Stimulated activated CD4-positive, alpha-beta T cell treated with anti-CD3 and anti-CD28 coated beads, Interleukin-12 subunit alpha, Interleukin-12 subunit beta, amount 100 ng/mL, for 4 hours (primary cell): ENCODE measurements at regions not wholly inside any gene's neighbourhood (a gene's known extent, or its start where the extent isn't known, plus 50 kb on each side); places are given as distances from the start of the nearest gene placed in this dataset.

ENCODE experiments used
- DNase-seq: peaks from one replicate; pipeline ENCODE4 v3.0.0-alpha.2; 2020

DNA sequence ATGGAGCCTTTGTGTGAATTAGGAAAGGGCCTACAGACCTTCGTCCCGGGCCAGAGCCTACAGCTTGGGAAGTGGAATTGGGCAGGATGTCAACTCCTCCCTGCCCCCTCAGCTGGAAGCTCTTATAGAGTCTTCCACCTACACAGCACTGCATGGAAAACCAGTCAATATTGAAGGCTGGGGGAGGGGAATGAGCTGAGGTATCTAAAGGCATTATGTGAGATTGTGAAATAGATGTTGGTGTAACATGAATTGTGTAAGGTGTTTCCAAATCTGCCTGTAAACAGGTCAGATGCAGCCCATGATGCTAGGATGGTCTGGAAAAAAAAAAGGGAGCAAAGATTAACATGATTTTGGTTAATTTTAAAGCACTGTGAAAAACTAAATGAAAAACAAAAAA lies 433.5 kb upstream of the POU3F3 start:
- DNase-seq: no peak

DNA sequence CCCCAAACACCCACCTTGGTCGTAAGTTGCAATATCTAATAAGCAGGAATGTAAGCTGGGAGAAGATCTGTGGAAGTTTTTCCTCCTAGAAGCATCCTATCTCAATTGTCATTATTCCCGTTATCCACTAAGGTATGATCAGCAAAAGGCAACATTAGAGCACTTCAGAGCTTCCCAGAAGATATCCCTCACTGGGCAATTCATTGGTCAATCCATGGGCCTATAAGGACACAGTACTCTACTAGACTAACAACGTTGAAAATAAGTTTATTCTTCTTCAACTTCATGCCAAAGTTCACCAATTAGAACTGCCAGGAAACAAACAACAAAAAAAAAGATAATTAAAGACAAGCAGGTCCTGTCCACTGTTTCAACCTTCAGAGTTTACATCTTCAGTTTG lies 433.0 kb upstream of the POU3F3 start:
- DNase-seq: no peak

DNA sequence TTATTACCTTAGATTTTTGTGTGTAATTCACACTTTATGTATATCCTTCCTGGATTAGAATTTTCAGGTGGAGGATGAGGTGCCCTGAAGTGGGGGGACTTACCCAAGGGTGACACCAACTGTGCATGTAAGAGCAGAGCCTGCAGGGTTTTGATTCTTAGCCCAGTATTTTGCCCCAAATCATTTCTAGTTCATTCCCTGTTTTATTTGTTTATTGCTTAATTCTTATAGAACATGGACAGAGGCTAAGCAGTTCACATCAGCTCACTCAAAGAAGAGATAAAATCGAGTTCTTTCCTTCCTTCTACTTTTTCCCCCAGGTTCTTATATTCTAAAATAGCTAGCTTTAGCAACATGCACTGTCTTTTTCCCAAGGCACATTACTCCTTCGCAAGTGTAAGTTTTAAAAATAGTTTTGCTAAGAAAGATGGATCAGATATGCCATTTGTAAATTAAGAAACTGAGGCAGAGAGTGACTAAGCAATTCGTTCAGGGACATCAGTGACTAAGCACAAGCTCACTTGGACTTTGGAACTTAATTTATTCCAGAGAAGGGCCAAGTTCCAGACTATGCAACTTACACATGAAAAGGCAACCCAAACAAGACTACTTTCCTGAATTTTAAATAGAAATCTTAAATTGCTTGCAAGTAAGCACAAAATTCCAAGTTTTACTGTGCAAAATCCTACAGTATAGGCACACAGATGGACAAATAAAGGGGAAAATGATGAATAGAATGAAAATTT lies 427.9 kb upstream of the POU3F3 start:
- DNase-seq: no peak

DNA sequence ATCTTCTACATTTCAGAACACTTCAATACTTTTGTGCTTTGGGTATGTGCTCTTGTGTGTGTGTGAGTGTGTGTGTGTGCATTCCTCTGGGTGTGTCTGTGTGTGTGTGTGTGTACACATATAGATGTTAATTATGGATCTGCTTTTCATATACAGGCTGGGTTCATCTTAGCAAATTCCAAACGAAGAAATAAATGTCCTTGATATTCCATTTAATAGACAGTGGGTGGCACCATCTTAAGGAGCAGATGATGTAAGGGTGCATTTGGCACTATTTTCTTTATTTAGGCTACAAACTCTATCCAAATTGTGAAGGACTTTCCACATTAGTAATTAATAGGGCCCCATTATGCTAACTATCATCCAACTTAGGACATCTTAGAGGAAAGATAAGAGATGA lies 425.8 kb upstream of the POU3F3 start:
- no peak for DNase-seq

DNA sequence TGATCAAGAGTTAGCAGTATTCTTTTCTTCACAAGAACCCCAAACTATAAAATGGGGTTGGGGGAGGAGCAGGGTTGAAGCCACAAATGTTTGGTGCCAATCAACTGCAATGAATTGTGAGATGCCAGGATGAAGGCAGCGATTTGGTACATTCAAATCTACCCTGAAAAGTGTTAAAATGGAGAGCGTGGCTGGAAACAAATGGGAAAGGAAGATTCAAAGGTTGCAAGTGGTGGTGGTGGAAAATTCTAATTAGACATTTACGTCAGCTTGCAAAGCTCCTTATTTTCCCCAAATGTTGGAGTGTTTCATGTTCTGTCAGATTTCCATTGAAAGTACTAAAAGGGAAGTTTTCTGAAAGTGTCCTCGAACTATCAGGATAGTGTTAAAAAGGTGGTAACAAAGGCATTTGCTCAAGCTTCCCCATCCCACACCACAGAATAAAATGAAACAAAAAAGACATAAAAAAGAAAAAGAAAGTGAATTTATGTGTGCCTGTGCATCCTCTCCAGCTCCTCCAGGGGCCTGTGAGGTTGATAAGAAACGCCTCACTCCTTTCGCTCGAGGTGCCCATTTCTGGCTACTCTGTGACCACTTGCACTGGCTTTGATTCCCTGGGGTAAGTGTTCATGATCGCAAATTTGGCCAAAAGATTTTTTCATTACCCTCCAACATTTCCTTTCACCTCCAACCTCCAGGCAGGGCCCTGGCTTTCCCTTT lies 424.1 kb upstream of the POU3F3 start:
- no peak for DNase-seq

DNA sequence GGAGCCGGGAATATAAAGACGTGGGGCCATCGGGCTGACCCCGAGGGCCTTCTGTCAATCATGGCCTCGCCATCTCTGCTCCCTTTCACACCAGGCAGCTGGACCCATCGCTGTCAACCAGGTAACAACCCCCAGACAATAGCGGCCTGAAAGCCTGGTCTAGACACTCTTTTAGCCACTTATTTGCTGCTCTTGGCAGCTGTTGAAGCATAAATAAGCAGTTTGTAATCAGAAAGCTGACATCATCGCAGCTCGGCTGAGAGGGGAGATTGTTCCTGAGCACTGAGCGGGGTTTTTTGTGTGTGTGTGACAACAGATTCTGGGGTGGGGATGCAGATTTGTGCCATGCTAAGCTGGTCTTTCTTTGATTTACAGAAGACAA lies 423.6 kb upstream of the POU3F3 start:
- DNase-seq: no peak

DNA sequence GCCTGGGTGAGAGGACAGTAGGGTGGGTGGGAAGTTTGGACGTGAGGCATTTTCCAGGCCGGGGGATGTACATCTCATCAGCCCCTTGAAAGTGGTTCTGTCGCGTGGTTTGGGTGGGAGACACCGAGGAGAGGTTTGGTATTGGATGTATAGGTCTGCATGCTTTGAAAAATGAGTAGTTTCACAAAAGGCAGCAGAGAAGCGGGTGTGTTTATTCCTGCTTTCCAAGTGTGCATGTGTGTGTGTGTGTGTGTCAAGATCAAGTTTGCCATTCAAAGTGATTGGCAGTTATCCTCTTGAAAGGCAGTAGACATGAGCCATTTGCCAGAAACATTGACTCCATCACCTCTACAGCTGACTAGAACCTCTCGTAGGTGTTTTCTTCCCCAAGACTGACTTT lies 423.1 kb upstream of the POU3F3 start:
- no peak for DNase-seq

DNA sequence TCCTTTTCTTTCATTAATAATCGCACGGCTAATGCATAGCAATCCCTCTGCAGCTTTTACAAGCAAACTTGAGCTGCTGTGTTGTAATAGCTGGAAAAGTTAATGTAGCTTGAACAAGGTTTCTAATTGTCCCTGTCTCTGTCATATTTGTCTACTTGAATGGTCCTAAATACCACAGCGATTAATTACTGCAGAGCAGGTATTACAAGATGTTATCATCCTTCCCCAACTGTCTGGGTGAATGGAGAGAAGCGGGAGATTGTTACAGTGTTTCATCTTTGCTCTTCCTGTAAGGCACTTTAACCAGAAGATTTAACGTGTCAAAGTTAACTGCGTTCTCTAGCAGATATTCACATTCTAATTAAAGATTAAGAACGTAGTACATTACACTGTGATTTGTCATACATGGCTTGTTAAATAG lies 422.2 kb upstream of the POU3F3 start:
- DNase-seq: no peak

DNA sequence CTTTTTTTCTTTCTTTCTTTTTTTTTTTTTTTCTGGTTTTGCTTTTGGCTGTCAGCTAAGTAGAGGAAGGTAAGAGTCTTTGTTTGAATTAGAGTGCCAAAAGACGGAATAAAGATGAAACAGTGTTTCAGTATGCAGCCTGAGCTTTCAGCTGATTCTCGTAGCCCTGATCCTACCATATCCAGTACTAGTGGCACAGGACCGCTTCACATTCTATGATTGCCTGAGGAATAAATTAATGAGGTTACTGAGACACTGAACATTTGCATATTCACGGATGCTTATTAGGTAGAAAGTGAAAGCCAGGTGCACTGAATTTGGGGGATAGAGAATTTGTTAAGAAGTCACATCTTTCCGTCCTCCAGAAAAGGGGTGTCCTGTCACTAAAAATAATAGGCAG lies 421.5 kb upstream of the POU3F3 start:
- no peak for DNase-seq

DNA sequence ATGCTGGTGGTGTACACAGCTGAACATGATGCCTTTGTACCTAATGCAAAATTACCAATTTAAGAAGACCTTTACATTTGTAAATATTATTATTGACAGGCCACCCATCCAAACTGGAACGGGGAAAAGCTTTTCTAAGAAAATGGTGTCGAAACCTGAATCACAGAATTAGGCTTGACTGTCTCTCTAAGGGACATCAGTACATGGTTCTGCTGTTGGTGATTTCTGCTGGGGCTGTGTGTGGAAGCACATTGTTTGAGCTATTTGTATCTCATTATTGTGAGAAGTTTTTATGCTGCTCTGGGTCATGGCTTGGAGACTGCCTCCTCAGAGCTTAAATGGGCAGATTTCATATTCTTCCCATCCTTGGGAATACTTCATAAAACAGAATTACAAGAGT lies 420.9 kb upstream of the POU3F3 start:
- no peak for DNase-seq

DNA sequence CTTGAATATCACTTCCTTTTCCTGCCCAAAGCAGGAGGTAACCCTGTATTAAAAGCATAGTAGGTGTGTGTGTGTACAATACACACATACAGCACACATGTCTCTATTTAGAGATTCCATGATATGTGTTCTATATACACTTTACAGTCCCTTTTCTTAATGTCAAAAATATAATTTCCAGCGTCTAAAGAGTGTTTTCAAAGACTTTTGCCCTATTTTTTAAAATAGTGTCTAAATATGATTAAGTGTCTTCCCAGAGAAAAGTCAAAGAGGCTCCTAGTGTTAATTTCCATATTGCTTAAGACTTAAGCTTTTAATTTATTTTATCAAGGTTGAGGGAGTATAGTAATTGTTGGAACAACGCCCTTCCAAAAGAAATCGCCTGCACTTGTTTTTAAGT lies 420.3 kb upstream of the POU3F3 start:
- no peak for DNase-seq

DNA sequence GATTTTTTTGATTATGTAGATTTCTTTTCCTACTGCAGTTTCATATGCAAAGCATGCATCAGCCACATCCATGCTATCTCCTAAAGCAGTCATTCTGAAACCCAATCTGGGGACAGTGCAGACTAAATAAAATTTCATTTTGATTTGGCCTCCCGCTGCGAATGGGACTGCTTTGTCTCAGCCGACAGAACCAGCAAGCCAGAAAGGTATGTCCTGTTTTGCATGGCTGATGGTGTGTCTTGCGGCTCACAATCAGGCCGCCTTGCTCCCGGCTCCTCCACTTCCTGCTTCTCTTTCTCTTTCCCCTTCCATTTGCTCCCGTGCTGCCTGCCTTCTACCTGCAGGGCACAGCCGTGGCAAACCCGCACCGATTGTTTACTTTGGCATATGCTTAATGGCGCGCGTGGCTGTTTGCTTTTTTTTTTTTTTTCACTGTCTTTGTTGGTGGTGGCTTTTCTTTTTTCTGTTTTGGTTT lies 419.6 kb upstream of the POU3F3 start:
- no peak for DNase-seq

DNA sequence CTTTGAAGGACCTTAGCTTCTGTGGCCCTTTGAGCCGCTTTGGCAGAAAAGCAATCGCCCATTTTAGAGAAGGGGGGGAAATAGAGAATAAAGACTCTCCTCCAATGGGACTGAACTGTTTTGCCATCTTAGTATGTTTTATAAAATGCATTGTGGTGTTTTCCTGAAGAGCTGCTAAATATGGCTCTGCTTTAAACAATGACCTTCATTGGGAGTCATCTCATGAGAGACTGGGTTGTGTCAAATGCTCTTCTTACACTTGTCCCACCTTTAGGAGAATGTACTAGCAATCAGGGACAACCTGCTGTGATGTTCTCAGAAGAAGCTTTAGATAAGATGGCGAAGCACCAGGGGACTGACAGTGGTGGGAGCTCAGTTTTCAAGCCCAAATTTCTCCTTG lies 418.9 kb upstream of the POU3F3 start:
- no peak for DNase-seq

DNA sequence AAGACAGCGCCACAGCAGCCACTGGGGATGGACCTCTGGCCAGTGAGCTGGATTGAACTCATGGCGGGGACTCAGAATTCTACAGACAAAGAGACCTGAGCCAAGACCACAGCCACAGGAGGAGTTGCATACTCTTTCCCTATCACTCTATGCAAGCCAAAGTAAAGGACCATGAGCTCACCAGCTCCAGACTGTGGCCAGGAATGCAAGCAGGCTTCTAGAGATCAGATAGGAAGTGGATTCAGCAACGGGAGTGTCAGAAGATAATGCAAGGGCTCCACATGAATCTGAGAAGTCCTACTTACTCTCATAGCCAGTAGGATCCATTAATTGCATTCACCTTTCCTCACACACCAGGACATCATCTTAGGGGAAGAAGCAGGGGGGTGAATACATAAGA lies 415.4 kb upstream of the POU3F3 start:
- DNase-seq: no peak

DNA sequence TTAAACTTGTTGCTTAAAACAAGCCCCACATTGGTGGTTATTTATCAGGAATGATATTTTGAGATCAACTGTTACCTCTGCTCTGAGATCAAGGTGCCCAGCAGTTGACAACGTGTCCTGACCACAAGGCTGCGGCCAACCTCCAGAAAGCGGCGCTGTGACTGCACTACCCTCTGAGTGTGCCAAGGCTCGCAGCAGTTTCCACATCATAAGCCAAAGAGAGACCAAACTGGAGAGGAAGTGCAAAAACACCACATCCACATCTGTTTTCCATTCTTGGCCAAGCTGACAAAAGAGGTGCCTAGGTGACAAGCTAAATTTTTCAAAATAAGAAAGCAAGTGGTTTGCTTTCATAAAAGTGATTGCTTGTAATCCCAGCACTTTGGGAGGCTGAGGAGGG lies 410.8 kb upstream of the POU3F3 start:
- DNase-seq: no peak

DNA sequence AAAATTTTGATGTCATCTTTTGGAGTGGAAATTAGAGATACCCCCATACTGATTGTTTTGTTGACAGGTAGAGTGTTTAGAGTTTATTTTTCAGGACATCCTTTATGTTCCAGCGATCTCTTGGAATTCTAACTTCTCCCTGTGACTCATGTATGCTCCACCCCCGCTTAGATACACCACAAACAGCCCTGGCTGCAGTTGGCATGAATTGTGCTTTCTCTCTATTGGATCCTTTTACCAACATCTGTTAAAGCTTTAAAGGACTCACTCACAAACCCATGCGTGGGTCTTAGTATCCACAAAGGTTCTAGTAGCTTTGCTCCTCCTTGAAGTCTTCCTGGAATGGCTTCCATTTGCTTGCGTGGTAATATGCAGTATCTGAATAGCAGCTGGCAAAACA lies 409.5 kb upstream of the POU3F3 start:
- DNase-seq: no peak

DNA sequence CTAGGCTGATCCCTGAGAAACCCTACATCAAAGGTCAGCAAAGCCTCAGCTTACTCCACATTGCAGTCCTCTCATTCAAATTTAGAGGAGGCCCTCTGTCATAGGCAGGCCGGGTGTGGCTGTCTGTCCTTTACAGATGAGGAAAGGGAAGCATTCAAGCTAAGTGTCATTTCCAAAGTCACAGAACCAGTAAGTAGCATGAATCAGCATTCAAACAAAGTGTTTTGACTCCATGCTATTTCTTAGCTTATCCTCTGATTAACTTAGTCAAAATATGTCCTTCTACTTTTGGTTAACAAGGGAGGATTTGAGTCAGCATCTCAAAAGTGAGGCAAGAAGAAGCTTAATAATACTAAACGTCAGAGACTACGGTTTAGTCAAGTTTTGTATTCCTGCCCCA lies 409.0 kb upstream of the POU3F3 start:
- DNase-seq: no peak

DNA sequence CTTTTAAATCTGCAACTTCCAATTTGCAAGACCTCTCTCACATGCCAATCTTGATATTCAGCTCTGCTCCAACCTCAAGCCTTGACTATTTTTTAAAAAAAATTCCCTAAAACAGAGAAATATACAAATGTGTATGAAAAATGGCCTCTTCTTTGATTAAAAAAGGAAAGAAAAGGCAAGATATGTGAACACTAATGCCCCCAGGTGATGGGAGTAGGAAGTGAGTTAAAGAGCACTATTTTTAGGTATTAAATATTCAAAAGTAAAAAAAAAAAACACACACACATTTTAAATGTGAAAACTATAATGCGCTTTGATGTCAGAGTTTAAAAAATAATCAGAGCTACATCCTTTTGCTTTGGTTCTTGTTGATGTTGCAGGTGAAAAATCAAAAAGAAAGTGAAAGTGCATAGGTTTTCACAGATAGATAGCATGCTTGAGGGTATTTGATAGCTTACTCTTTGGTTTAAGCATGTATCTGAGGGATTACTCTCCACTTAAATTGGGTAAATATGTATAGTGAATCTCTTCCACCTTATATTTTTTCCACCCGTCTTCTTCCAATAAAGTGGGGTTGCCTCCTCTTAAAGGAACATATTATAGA lies 406.0 kb upstream of the POU3F3 start:
- no peak for DNase-seq

DNA sequence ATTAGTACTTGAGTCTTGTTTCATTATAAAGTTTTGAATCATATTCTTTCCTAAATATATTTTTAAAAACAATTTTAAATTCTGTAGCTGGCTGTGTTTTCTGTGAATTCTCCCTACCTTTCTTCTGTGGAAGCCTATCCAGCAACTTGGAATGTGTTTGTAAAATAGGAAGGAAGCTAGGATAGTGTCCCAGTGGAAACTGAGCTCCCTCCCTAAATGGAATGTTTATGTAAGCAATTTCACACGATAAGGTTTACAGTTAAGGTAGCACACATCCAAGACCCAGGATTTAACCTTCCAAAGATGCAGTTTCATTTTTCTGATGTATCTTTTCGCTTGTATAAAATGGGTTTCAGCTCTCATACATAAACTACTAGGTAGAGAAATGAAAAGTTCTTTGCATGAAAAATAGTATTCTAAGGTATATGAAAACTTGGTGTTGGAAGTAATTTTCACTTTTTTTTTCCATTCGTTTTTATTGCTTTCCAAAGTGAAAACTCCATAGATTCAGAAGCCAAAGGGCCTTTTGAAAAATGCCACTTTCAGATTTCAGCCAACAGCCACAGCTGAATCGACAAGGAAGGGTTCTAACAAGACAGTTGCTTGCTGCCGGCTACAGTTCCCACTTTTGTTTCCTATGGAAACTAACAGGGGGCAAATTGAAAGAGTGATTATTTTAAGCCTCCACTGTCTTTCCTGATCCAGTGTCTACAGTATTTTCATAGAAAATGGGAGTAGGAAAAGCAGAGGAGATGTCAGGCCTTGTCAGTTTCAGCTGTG lies 405.1 kb upstream of the POU3F3 start:
- no peak for DNase-seq

DNA sequence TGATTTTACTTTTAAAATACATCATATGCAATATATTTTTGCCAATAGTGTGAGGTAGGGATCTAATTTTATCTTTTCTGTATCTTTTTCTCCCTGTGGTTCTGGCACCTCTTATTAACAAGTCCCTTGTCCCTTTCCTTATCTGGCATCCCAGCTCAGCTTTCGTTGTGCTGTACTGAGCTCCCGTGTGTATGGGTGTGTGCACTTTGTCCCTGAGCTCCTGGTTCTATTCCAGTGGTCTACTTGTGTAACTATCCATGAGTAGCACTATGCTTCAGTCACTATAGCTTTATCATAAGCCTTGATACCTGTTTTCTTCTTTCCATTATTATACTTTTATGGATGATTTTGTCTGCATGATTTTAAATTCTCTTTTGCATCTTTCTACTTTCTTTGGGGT lies 401.4 kb upstream of the POU3F3 start:
- no peak for DNase-seq

DNA sequence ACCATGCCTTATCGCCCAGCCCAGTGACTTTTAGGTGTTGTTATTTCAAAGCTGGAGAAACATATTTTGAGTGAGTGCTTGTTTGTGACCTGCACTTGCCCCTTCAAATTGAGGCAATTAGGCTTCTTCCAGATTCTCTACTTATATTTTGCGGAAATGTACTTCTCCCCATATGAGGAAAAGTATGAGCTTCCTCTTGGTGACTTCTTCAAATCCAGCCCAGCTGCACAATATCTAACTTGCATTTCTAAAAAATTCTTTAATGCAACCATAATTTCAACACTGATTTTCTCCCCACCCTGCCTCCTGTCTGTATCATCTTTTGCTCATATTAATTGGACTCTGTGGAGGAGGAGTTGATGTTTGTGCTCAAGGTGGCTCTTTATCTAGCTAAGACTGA lies 391.2 kb upstream of the POU3F3 start:
- no peak for DNase-seq

DNA sequence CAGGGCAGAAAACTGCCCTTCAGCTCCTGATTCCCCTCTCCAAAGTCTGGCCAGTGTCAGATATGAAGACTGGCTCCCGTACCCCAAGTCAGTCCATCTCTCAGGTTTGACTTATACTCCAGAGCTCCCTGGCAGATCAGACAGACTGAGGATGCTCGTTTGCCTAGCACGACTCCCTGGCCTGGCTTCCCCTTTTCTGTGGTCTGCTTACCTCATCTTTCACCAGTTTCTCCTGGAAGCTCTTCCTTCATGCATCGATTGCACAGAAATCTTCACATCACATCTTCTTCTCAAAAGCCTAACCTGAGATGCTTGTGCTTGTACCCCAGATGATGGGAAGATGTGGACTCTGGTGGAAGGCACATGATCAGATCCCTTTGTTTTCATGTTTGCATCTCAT lies 387.9 kb upstream of the POU3F3 start:
- DNase-seq: no peak

DNA sequence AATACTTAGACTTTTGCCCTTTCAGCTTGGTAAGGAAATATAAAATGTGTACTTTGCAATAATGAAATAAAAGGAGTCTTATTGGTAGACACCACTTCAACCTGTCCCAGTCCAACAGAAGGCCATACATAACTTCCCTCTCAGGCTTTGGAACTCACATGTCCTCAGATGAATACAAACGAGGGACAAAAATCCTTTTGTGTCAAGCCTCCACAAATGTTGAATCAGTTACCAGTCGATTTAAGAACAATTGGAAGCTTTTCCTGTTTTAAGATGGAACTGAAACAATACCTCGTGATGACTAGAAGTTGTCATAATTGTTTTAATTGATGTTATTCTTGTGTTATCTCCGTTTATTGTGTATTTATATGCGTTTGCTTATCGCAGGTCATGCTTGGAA lies 385.1 kb upstream of the POU3F3 start:
- no peak for DNase-seq

DNA sequence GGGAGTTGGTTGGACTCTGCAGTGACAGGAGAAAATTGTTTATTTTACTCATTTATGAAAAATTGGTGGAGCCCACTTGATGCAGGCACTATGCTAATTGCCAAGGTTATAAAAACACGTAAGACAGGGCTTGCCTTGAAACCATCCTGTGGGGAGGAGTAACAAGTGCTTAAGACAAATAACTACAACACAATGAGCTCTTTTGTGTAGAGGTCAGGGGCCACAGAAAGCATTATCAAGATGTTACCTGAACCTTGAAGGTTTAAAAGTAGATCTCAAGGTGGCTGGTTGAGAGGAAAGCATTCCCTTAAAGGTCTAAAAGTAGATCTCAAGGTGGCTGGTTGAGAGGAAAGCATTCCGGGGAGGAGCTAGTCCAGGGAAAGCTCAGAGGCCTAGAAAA lies 381.8 kb upstream of the POU3F3 start:
- DNase-seq: no peak
